Upper lobe of left lung (tissue), 6 donors: ENCODE measurements at regions not wholly inside any gene's neighbourhood (a gene's known extent, or its start where the extent isn't known, plus 50 kb on each side); places are given as distances from the start of the nearest gene placed in this dataset.

Source experiments
- ATAC-seq, 2 donors: fragments of 200-7000 bp; cut with Tn5 transposase; one replicate each; pipeline ENCODE4 v1.9.1; 2022; ENCODE audit warnings: mild to moderate bottlenecking in 2 of 2, moderate library complexity in 2 of 2; ENCODE audit not compliant: low FRiP score in 2 of 2
- DNase-seq, 2 donors: peaks; one replicate each; pipeline ENCODE4 v3.0.0-alpha.2; 2019 to 2020
- H3K27ac ChIP-seq, 4 donors: fragments of 200-600 bp; sonication (generic); one replicate each; pipeline ENCODE4 v1.5.1; 2016 to 2019
- H3K27me3 ChIP-seq, 4 donors: fragments of 200-600 bp; sonication (generic); one replicate each; pipeline ENCODE4 v1.5.1; 2017 to 2019
- H3K36me3 ChIP-seq, 4 donors: fragments of 200-600 bp; sonication (generic); one replicate each; pipeline ENCODE4 v1.5.1; 2016 to 2019
- H3K4me1 ChIP-seq, 4 donors: fragments of 200-600 bp; sonication (generic); one replicate each; pipeline ENCODE4 v1.5.1; 2018 to 2019
- H3K4me3 ChIP-seq, 4 donors: fragments of 200-600 bp; sonication (generic); one replicate each; pipeline ENCODE4 v1.5.1; 2017 to 2019; ENCODE audit warnings: mild to moderate bottlenecking in 2 of 4, moderate library complexity in 1 of 4
- H3K9me3 ChIP-seq, 4 donors: fragments of 200-600 bp; sonication (generic); one replicate each; pipeline ENCODE4 v1.5.1; 2018 to 2019
- EP300 ChIP-seq, 4 donors: sonication (generic); formaldehyde crosslinking; IDR thresholded peaks; one replicate each; pipeline ENCODE4 v1.5.1; 2017; ENCODE audit warnings: antibody characterized with exemption in 4 of 4, control low read depth in 2 of 4
- POLR2A ChIP-seq, 4 donors: fragments of 450-650 bp; IDR thresholded peaks; one replicate each; pipeline ENCODE4 v1.5.1; 2016 to 2017; ENCODE audit warnings: antibody characterized with exemption in 4 of 4, mild to moderate bottlenecking in 2 of 4
- POLR2AphosphoS5 ChIP-seq, 2 donors: sonication (generic); formaldehyde crosslinking; IDR thresholded peaks; one replicate each; pipeline ENCODE4 v1.5.1; 2017; ENCODE audit warnings: antibody characterized with exemption in 2 of 2
- WGBS, 2 donors: methylation state at CpG; one replicate each; pipeline ENCODE4 v1.1.5; 2017 to 2018; 5-methylcytosine and 5-hydroxymethylcytosine counted together
- TF ChIP-seq, protein P1 (sequence below), 6 experiments: fragments of 450-650 bp in 4 of 6; fragments of 200-600 bp in 2 of 6; sonication (generic) in 2 of 6; IDR thresholded peaks; one replicate each; pipeline ENCODE4 v1.5.1; 2016 to 2019; ENCODE audit warnings: antibody characterized with exemption in 6 of 6
- donor health status: DM: no; HTN: no; CAD: no; lungs with moderate emphysema.
- donor health status: DM: no; HTN: yes; CAD: no; lungs with severe emphysema.

DNA sequence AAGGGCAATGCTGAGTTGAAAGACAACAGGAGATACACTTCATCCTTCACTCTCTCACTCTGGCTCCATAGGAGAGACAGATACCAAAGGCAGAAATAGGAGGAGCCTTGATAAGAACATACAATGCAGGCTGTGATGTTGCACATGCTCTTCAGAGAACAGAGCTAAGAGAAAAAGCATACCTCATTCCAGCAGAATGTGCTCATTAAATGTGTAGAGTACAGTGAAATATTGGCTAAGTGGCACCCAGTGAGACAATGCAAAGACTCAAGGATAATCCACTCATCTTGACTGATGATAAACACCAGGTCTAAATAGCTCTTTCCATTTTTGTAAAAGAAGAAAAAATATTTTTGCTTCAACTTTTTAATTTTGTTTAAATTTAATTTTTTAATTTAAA is 139.7 kb downstream of the OR2K2 start:
- no peak for TF ChIP-seq EP300 (IDR thresholded peaks at IDR 0.05)
- no peak for TF ChIP-seq POLR2A (IDR thresholded peaks at IDR 0.05)
- Histone ChIP-seq H3K9me3 (no peaks in the 10 kb centered on the region), H3K4me1 (no peaks in the 10 kb centered on the region)

GRCh38 chr9:111187376-111187775 is 142.6 kb downstream of the OR2K2 start:
- no peak for DNase-seq
- no peaks in the 10 kb centered on the region for H3K4me1 ChIP-seq
- no peak for ATAC-seq
- TF ChIP-seq POLR2A (IDR thresholded peaks at IDR 0.05) (no peak), EP300 (IDR thresholded peaks at IDR 0.05) (no peak), POLR2AphosphoS5 (IDR thresholded peaks at IDR 0.05) (no peak)
- TF ChIP-seq, protein P1, sequence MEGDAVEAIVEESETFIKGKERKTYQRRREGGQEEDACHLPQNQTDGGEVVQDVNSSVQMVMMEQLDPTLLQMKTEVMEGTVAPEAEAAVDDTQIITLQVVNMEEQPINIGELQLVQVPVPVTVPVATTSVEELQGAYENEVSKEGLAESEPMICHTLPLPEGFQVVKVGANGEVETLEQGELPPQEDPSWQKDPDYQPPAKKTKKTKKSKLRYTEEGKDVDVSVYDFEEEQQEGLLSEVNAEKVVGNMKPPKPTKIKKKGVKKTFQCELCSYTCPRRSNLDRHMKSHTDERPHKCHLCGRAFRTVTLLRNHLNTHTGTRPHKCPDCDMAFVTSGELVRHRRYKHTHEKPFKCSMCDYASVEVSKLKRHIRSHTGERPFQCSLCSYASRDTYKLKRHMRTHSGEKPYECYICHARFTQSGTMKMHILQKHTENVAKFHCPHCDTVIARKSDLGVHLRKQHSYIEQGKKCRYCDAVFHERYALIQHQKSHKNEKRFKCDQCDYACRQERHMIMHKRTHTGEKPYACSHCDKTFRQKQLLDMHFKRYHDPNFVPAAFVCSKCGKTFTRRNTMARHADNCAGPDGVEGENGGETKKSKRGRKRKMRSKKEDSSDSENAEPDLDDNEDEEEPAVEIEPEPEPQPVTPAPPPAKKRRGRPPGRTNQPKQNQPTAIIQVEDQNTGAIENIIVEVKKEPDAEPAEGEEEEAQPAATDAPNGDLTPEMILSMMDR (IDR thresholded peaks at IDR 0.05): no peak
- no peak overlapping the region for H3K4me3 ChIP-seq
- H3K36me3 ChIP-seq: no peaks in the 10 kb centered on the region
- 94 to 100% methylated on average over 1 of the region's 1 CpG for WGBS, 2 donors
- no peaks in the 10 kb centered on the region for H3K27me3 ChIP-seq
- no peak overlapping the region for H3K27ac ChIP-seq
- H3K9me3 ChIP-seq: no peaks in the 10 kb centered on the region

More for the DNA sequence above, 139.7 kb downstream of the OR2K2 start:
- H3K36me3 ChIP-seq: no peaks in the 10 kb centered on the region
- DNase-seq (no peak), ATAC-seq (no peak)
- H3K27ac ChIP-seq: no peak overlapping the region
- no peaks in the 10 kb centered on the region for H3K27me3 ChIP-seq
- H3K4me3 ChIP-seq: no peak overlapping the region

GRCh38 chr9:111186021-111186530 is 143.9 kb downstream of the OR2K2 start:
- ATAC-seq: no peak
- no peaks in the 10 kb centered on the region for H3K36me3 ChIP-seq
- H3K4me1 ChIP-seq: no peaks in the 10 kb centered on the region
- TF ChIP-seq POLR2A (IDR thresholded peaks at IDR 0.05) (no peak), POLR2AphosphoS5 (IDR thresholded peaks at IDR 0.05) (no peak), EP300 (IDR thresholded peaks at IDR 0.05) (no peak)
- TF ChIP-seq, protein P1 (IDR thresholded peaks at IDR 0.05): no peak
- H3K27me3 ChIP-seq: no peaks in the 10 kb centered on the region
- no peak for DNase-seq
- no peak overlapping the region for H3K4me3 ChIP-seq
- H3K9me3 ChIP-seq: no peaks in the 10 kb centered on the region
- 87 to 96% methylated on average over 1 of the region's 1 CpG for WGBS, 2 donors
- no peak overlapping the region for H3K27ac ChIP-seq

DNA sequence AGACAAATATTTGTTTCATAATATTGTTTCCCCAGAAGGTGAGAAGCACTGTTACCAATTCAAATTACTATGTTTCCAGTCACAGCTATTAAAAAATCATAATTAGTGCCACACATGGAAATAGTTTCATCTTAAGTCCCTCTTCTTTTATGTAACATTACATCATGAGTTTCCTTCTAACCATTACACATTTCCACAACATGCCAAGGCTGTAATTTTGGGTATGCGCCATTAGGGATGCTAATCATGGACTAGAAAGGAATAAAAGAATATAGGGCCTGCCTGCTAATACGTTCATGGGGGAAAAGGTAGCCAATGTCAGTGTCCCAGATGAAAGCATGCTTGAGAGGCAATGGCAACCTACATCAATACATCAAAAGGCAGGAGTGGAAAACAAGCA is 142.5 kb upstream of the LPAR1 start:
- Histone ChIP-seq H3K27ac (no peak overlapping the region), H3K9me3 (no peaks in the 10 kb centered on the region), H3K4me1 (no peaks in the 10 kb centered on the region), H3K36me3 (no peaks in the 10 kb centered on the region), H3K4me3 (no peak overlapping the region), H3K27me3 (no peaks in the 10 kb centered on the region)
- ATAC-seq (no peak), DNase-seq (no peak)
- WGBS, 2 donors: 74 to 97% methylated on average over 2 of the region's 2 CpGs
- TF ChIP-seq POLR2AphosphoS5 (IDR thresholded peaks at IDR 0.05) (no peak), EP300 (IDR thresholded peaks at IDR 0.05) (no peak)
- TF ChIP-seq, protein P1 (IDR thresholded peaks at IDR 0.05): no peak

GRCh38 chr9:111179577-111179976 is 141.3 kb upstream of the LPAR1 start:
- Histone ChIP-seq H3K4me1 (no peaks in the 10 kb centered on the region), H3K9me3 (no peaks in the 10 kb centered on the region), H3K27me3 (no peaks in the 10 kb centered on the region), H3K27ac (no peak overlapping the region), H3K4me3 (no peak overlapping the region), H3K36me3 (no peaks in the 10 kb centered on the region)
- DNase-seq (peak in 1 of 2 donors; percentile 29), ATAC-seq (peak in 1 of 2 donors; percentile 34)
- 72 to 74% methylated on average over 5 of the region's 5 CpGs for WGBS, 2 donors
- TF ChIP-seq EP300 (IDR thresholded peaks at IDR 0.05): no peak
- no peak for TF ChIP-seq POLR2AphosphoS5 (IDR thresholded peaks at IDR 0.05)
- TF ChIP-seq POLR2A (IDR thresholded peaks at IDR 0.05): no peak
- TF ChIP-seq, protein P1 (IDR thresholded peaks at IDR 0.05): no peak
